Tibial artery (tissue), 4 donors: ENCODE measurements at regions not wholly inside any gene's neighbourhood (a gene's known extent, or its start where the extent isn't known, plus 50 kb on each side); places are given as distances from the start of the nearest gene placed in this dataset.

ENCODE experiments used
- DNase-seq, 2 donors: peaks; one replicate each; pipeline ENCODE4 v3.0.0-alpha.2; 2019
- H3K27ac ChIP-seq, 2 donors: fragments of 200-600 bp; sonication (generic) in 1 of 2; 1 replicate in 1 of 2; 2 replicates in 1 of 2; pipeline ENCODE4 v1.5.1; 2018 to 2019; ENCODE audit warnings: mild to moderate bottlenecking in 1 of 2
- H3K27me3 ChIP-seq, 2 donors: fragments of 200-600 bp; sonication (generic) in 1 of 2; one replicate each; pipeline versions ENCODE4 v1.5.1 to v1.6.0; 2016 to 2019
- H3K36me3 ChIP-seq, 3 donors: fragments of 200-600 bp; sonication (generic) in 2 of 3; one replicate each; pipeline ENCODE4 v1.5.1; 2016 to 2019; ENCODE audit warnings: mild to moderate bottlenecking in 2 of 3
- H3K4me1 ChIP-seq, 4 donors: fragments of 200-600 bp; sonication (generic) in 2 of 4; 1 replicate in 3 of 4; 2 replicates in 1 of 4; pipeline ENCODE4 v1.5.1; 2016 to 2019
- H3K4me3 ChIP-seq, 2 donors: fragments of 200-600 bp; sonication (generic) in 1 of 2; 1 replicate in 1 of 2; 2 replicates in 1 of 2; pipeline ENCODE4 v1.5.1; 2018 to 2019; ENCODE audit warnings: mild to moderate bottlenecking in 2 of 2
- H3K9me3 ChIP-seq, 3 donors: fragments of 200-600 bp; sonication (generic) in 1 of 3; one replicate each; pipeline ENCODE4 v1.5.1; 2016 to 2019
- intact Hi-C: fragments of 100-400 bp; cut with DNase I; formaldehyde crosslinking; loops from one replicate; pipeline ENCODE4 v1.15.0; 2023; ENCODE audit warnings: low total_unique reads
- TF ChIP-seq, protein P1 (sequence below), 2 experiments: fragments of 200-600 bp in 1 of 2; fragments of 450-650 bp in 1 of 2; IDR thresholded peaks; one replicate each; pipeline ENCODE4 v1.5.1; 2017 to 2019; ENCODE audit warnings: antibody characterized with exemption in 2 of 2, mild to moderate bottlenecking in 1 of 2, moderate library complexity in 1 of 2

DNA sequence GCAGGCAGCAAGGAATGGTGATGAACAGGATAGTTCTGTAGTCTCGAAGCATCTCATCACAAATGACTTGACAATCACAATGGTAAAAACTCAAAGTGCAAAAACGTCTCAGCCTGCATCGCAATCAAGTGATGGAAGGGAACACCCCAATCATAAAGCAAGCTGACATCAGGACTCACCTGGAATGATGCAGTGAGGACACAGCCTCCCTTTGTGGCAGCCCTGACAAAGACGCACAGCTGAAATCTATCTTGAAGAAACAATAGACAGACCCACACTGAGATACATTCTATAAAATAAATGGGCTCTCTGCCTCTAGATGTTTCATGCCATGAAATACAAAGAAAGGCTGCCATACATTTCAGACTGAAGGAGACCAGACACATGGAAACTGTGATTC is 748.0 kb upstream of the IGFBP3 start:
- intact Hi-C loops: no loop called here
- no peak overlapping the region for H3K4me3 ChIP-seq
- TF ChIP-seq, protein P1, sequence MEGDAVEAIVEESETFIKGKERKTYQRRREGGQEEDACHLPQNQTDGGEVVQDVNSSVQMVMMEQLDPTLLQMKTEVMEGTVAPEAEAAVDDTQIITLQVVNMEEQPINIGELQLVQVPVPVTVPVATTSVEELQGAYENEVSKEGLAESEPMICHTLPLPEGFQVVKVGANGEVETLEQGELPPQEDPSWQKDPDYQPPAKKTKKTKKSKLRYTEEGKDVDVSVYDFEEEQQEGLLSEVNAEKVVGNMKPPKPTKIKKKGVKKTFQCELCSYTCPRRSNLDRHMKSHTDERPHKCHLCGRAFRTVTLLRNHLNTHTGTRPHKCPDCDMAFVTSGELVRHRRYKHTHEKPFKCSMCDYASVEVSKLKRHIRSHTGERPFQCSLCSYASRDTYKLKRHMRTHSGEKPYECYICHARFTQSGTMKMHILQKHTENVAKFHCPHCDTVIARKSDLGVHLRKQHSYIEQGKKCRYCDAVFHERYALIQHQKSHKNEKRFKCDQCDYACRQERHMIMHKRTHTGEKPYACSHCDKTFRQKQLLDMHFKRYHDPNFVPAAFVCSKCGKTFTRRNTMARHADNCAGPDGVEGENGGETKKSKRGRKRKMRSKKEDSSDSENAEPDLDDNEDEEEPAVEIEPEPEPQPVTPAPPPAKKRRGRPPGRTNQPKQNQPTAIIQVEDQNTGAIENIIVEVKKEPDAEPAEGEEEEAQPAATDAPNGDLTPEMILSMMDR (IDR thresholded peaks at IDR 0.05): no peak

GRCh38 chr7:46664453-46664852 is 743.4 kb upstream of the IGFBP3 start:
- Histone ChIP-seq H3K9me3 (no peaks in the 10 kb centered on the region), H3K36me3 (no peaks in the 10 kb centered on the region), H3K27ac (no peak overlapping the region), H3K4me3 (no peak overlapping the region), H3K27me3 (no peaks in the 10 kb centered on the region), H3K4me1 (peaks cover 0 to 10% (median 5%) of the 10 kb centered on the region in 4 donors)
- TF ChIP-seq, protein P1 (IDR thresholded peaks at IDR 0.05): no peak
- intact Hi-C loops: no loop called here
- DNase-seq: no peak

More for the DNA sequence above, 748.0 kb upstream of the IGFBP3 start:
- Histone ChIP-seq H3K27me3 (no peaks in the 10 kb centered on the region), H3K36me3 (no peaks in the 10 kb centered on the region), H3K9me3 (no peaks in the 10 kb centered on the region), H3K27ac (no peak overlapping the region), H3K4me1 (no peaks in the 10 kb centered on the region)
- DNase-seq: no peak

- no peak overlapping the region for H3K4me3 ChIP-seq
- H3K27me3 ChIP-seq: no peaks in the 10 kb centered on the region
- DNase-seq: no peak
- H3K36me3 ChIP-seq: no peaks in the 10 kb centered on the region
- H3K9me3 ChIP-seq: no peaks in the 10 kb centered on the region
- peaks cover 0 to 10% (median 5%) of the 10 kb centered on the region in 4 donors for H3K4me1 ChIP-seq
- intact Hi-C loops: no loop called here
- no peak overlapping the region for H3K27ac ChIP-seq
- TF ChIP-seq, protein P1 (IDR thresholded peaks at IDR 0.05): no peak
These were observed 742.0 kb upstream of the IGFBP3 start for GRCh38 chr7:46663025-46663424.

GRCh38 chr7:46661431-46661830 is 740.4 kb upstream of the IGFBP3 start:
- no peaks in the 10 kb centered on the region for H3K27me3 ChIP-seq
- H3K9me3 ChIP-seq: no peaks in the 10 kb centered on the region
- TF ChIP-seq, protein P1 (IDR thresholded peaks at IDR 0.05): no peak
- no peak overlapping the region for H3K4me3 ChIP-seq
- no peaks in the 10 kb centered on the region for H3K36me3 ChIP-seq
- no peak overlapping the region for H3K27ac ChIP-seq
- intact Hi-C loops: no loop called here
- no peak for DNase-seq
- peaks cover 0 to 10% (median 5%) of the 10 kb centered on the region in 4 donors for H3K4me1 ChIP-seq

DNA sequence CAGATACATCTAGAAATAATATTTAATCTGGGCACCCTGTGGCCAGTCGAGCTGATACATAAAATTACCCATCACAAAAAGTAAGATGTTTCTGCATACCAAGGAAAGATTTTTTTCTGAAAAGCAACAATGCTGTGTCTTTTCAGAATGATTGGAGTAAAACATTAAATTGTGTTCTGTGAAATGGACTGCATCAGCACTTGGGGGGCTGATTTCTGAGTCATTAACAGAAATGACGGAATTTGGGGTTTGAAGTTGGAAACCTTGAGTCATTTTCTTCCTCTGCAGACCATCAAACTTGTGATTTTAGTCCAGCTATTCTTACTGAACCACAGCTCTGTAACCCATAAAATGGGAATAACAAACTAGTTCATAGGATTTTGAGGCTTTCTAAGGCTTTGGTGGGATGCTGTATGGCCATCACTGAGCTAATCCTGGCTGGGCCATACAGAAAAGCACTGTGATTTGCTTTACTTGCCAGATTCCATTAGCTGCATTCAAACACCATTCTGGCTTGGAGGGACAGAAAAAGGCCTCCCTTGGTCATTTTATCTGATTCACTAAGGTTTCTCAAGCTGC is 739.4 kb upstream of the IGFBP3 start:
- TF ChIP-seq, protein P1 (IDR thresholded peaks at IDR 0.05): no peak
- no peaks in the 10 kb centered on the region for H3K36me3 ChIP-seq

DNA sequence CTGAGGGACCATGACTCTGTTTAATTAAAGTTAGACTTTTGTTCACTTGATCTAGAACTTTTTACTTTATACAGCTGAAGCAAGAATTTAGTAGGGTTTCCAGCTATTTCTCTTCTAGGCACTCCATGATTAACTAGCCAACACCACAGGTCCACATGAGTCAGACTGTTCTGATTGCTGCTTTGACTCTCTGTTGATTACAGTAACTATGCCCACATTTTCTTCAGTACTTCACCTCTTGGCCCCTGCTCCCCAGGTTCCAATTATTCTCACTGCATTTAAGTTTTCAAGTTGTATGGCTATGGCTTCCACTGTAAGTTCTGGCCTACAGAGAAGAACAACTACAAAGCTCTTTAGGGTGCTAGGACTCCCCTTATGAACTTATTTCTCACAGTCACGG is 737.2 kb upstream of the IGFBP3 start:
- TF ChIP-seq, protein P1 (IDR thresholded peaks at IDR 0.05): no peak
- intact Hi-C loops: no loop called here
- H3K36me3 ChIP-seq: no peaks in the 10 kb centered on the region

More for the DNA sequence above, 739.4 kb upstream of the IGFBP3 start:
- DNase-seq: no peak
- H3K4me1 ChIP-seq: peaks cover 0 to 10% (median 5%) of the 10 kb centered on the region in 4 donors
- H3K27me3 ChIP-seq: no peaks in the 10 kb centered on the region
- no peak overlapping the region for H3K4me3 ChIP-seq
- intact Hi-C loops: no loop called here
- H3K27ac ChIP-seq: no peak overlapping the region
- H3K9me3 ChIP-seq: no peaks in the 10 kb centered on the region

More for the DNA sequence above, 737.2 kb upstream of the IGFBP3 start:
- DNase-seq: no peak
- Histone ChIP-seq H3K4me1 (peaks cover 0 to 10% (median 5%) of the 10 kb centered on the region in 4 donors), H3K27ac (no peak overlapping the region), H3K27me3 (no peaks in the 10 kb centered on the region), H3K9me3 (no peaks in the 10 kb centered on the region), H3K4me3 (no peak overlapping the region)
